Endodermal cell (in vitro differentiated cells): ENCODE measurements at regions not wholly inside any gene's neighbourhood (a gene's known extent, or its start where the extent isn't known, plus 50 kb on each side); places are given as distances from the start of the nearest gene placed in this dataset.

Experiments
- DNase-seq: peaks from one replicate; pipeline ENCODE4 v3.0.0-alpha.2; 2017
- H3K27ac ChIP-seq: 2 replicates; pipeline ENCODE4 v1.5.1; 2013; ENCODE audit warnings: mild to moderate bottlenecking, low read depth, low read length, moderate library complexity
- H3K27me3 ChIP-seq: 2 replicates; pipeline ENCODE4 v1.6.1; 2013; ENCODE audit warnings: mild to moderate bottlenecking, low read length, moderate library complexity; ENCODE audit not compliant: insufficient read depth, control insufficient read depth, poor library complexity, severe bottlenecking
- H3K36me3 ChIP-seq: 2 replicates; pipeline ENCODE4 v1.7.0; 2013; ENCODE audit warnings: mild to moderate bottlenecking, low read length, moderate library complexity; ENCODE audit not compliant: control insufficient read depth, insufficient read depth
- H3K4me1 ChIP-seq: one replicate; pipeline ENCODE4 v1.7.0; 2013; ENCODE audit warnings: low read length; ENCODE audit not compliant: control insufficient read depth, insufficient read depth
- H3K4me3 ChIP-seq: 2 replicates; pipeline ENCODE4 v1.5.1; 2013; ENCODE audit warnings: mild to moderate bottlenecking, low read length, moderate library complexity
- H3K9ac ChIP-seq: 2 replicates; pipeline ENCODE4 v1.6.1; 2013; ENCODE audit warnings: mild to moderate bottlenecking, low read length, moderate library complexity; ENCODE audit not compliant: poor library complexity, severe bottlenecking; ENCODE audit errors: extremely low read depth
- H3K9me3 ChIP-seq: 2 replicates; pipeline ENCODE4 v1.6.1; 2013; ENCODE audit warnings: mild to moderate bottlenecking, low read length, moderate library complexity; ENCODE audit not compliant: control insufficient read depth
- H3K27ac Mint-ChIP-seq: 2 replicates; pipeline ENCODE4 v1.8.0; 2020; ENCODE audit warnings: mixed read lengths
- H3K27me3 Mint-ChIP-seq: 2 replicates; pipeline ENCODE4 v1.8.0; 2021; ENCODE audit warnings: mild to moderate bottlenecking, mixed read lengths; ENCODE audit not compliant: insufficient read depth
- H3K36me3 Mint-ChIP-seq: 2 replicates; pipeline ENCODE4 v1.8.0; 2020; ENCODE audit warnings: low read depth, mixed read lengths
- H3K4me1 Mint-ChIP-seq: 2 replicates; pipeline ENCODE4 v1.8.0; 2020; ENCODE audit warnings: mixed read lengths
- H3K4me3 Mint-ChIP-seq: 2 replicates; pipeline ENCODE4 v1.8.0; 2020; ENCODE audit warnings: mild to moderate bottlenecking, moderate library complexity, mixed read lengths
- H3K9me3 Mint-ChIP-seq: 2 replicates; pipeline ENCODE4 v1.8.0; 2020; ENCODE audit warnings: mild to moderate bottlenecking, mixed read lengths
- CTCF ChIP-seq: fragments of 200-600 bp; sonication (generic); conservative IDR thresholded peaks from 2 replicates; pipeline ENCODE4 v1.5.0; 2021; ENCODE audit warnings: antibody characterized with exemption, mild to moderate bottlenecking
- WGBS, 2 experiments: methylation state at CpG; one replicate each; pipeline versions ENCODE4 v1.1.5 to v1.1.7; 2013; ENCODE audit warnings: missing lambda C conversion rate in 2 of 2, mixed read lengths in 1 of 2; ENCODE audit not compliant: insufficient coverage in 1 of 2, insufficient read length in 1 of 2; 5-methylcytosine and 5-hydroxymethylcytosine counted together

GRCh38 chrY:19083006-19083405 lies 309.5 kb upstream of the HSFY2 start:
- Mint-ChIP-seq H3K36me3 (no peaks in the 10 kb centered on the region), H3K4me1 (no peaks in the 10 kb centered on the region), H3K9me3 (no peaks in the 10 kb centered on the region), H3K27me3 (no peaks in the 10 kb centered on the region), H3K27ac (no peak overlapping the region), H3K4me3 (no peak overlapping the region)
- no peak overlapping the region for H3K27ac ChIP-seq
- no peaks in the 10 kb centered on the region for H3K36me3 ChIP-seq
- H3K27me3 ChIP-seq, result no peaks in the 10 kb centered on the region
- no peak overlapping the region for H3K4me3 ChIP-seq
- no peak for TF ChIP-seq CTCF
- H3K9ac ChIP-seq, result no peak overlapping the region
- no peaks in the 10 kb centered on the region for H3K4me1 ChIP-seq
- no peak for DNase-seq
- WGBS, 2 experiments, result 92% methylated on average over 2 of the region's 2 CpGs; no CpG with 5 or more reads in 1 of the 2 experiments
- no peaks in the 10 kb centered on the region for H3K9me3 ChIP-seq

DNA sequence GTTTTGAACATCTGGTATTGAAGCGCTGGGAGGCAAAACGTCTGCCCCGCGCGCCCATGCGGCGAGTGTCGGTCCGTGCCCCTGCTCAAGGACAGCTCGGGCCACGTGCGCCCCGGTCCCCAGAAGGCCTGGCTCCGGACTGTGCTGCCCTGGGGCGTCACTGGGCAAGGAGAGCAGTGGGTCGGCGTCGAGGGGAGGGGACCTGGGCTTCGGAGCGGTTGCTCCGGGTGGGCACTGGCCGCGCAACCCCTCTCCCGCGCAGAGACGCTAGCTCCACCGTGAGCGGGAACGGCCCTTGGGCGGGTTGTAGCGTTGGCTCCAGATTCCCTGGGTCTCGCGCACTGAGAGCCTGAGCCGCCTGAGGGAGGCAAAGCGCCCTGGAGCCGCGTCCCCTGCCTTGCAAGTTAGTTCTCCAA lies 304.2 kb upstream of the HSFY2 start:
- Histone ChIP-seq H3K4me1 (no peaks in the 10 kb centered on the region), H3K4me3 (peak overlapping the region; percentile 74), H3K9me3 (no peaks in the 10 kb centered on the region), H3K27ac (no peak overlapping the region), H3K9ac (no peak overlapping the region), H3K27me3 (no peaks in the 10 kb centered on the region), H3K36me3 (no peaks in the 10 kb centered on the region)
- Mint-ChIP-seq H3K4me1 (no peaks in the 10 kb centered on the region), H3K36me3 (no peaks in the 10 kb centered on the region), H3K9me3 (no peaks in the 10 kb centered on the region), H3K27me3 (no peaks in the 10 kb centered on the region), H3K4me3 (no peak overlapping the region), H3K27ac (no peak overlapping the region)
- no peak for TF ChIP-seq CTCF
- WGBS, 2 experiments, result 39% methylated on average over 35 of the region's 37 CpGs; no CpG with 5 or more reads in 1 of the 2 experiments
- no peak for DNase-seq

GRCh38 chrY:19076846-19077697 lies 303.5 kb upstream of the HSFY2 start:
- Histone ChIP-seq H3K9ac (peak overlapping the region; percentile 15), H3K4me1 (no peaks in the 10 kb centered on the region), H3K27me3 (no peaks in the 10 kb centered on the region), H3K4me3 (peak overlapping the region; percentile 74), H3K9me3 (no peaks in the 10 kb centered on the region), H3K27ac (no peak overlapping the region), H3K36me3 (no peaks in the 10 kb centered on the region)
- no peak overlapping the region for H3K4me3 Mint-ChIP-seq
- H3K4me1 Mint-ChIP-seq, result no peaks in the 10 kb centered on the region
- no peaks in the 10 kb centered on the region for H3K27me3 Mint-ChIP-seq
- TF ChIP-seq CTCF, result no peak
- no peaks in the 10 kb centered on the region for H3K36me3 Mint-ChIP-seq
- H3K27ac Mint-ChIP-seq, result no peak overlapping the region
- DNase-seq, result no peak
- 25% methylated on average over 69 of the region's 69 CpGs; no CpG with 5 or more reads in 1 of the 2 experiments for WGBS, 2 experiments
- H3K9me3 Mint-ChIP-seq, result no peaks in the 10 kb centered on the region
